ENCODE measurements at regions not wholly inside any gene's neighbourhood (a gene's known extent, or its start where the extent isn't known, plus 50 kb on each side); places are given as distances from the start of the nearest gene placed in this dataset.

DNA sequence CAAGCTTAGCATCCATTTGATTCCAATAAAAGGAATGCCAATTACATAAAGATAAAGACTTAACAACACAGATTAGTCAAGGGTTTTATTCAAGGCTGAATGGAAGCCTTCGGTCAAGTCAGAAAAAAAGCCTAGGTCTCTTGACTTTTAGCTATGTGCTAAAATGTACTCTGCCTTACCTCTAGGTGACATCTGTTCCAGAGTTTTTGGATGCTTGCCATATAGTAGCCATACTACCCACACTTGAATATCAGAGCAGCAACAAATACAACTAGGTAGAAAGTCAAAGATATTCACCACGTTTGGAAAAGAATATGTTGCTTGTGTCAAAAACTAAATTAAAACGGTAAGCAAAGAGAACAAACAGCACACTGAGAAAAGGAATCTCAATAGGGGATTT lies 484.7 kb downstream of the ELAVL2 start:
- TF ChIP-seq POLR2A (IDR thresholded peaks at IDR 0.05) (no peak), CTCF (IDR thresholded peaks at IDR 0.05) (no peak)
